DND-41 (cell line): ENCODE measurements at regions not wholly inside any gene's neighbourhood (a gene's known extent, or its start where the extent isn't known, plus 50 kb on each side); places are given as distances from the start of the nearest gene placed in this dataset.

Experiments used
- ATAC-seq: fragments of 200-7000 bp; cut with Tn5 transposase; 3 replicates; pipeline ENCODE4 v1.9.1; 2021; ENCODE audit warnings: low read depth; ENCODE audit not compliant: insufficient read depth
- DNase-seq: peaks from one replicate; pipeline ENCODE4 v3.0.0-alpha.2; 2020
- H2AFZ ChIP-seq: 2 replicates; pipeline ENCODE4 v1.6.0; 2012; ENCODE audit warnings: low read depth, low read length
- H3K27ac ChIP-seq: 2 replicates; pipeline ENCODE4 v1.5.1; 2012; ENCODE audit warnings: low read length, inconsistent platforms
- H3K27me3 ChIP-seq: fragments of 200-600 bp; sonication (generic); 2 replicates; pipeline ENCODE4 v1.6.0; 2012; ENCODE audit warnings: low read length, mild to moderate bottlenecking, inconsistent platforms; ENCODE audit not compliant: insufficient read depth, poor library complexity
- H3K36me3 ChIP-seq: 2 replicates; pipeline ENCODE4 v1.5.1; 2012; ENCODE audit warnings: low read length, inconsistent platforms; ENCODE audit not compliant: insufficient read depth
- H3K4me1 ChIP-seq: 2 replicates; pipeline ENCODE4 v1.5.1; 2012; ENCODE audit warnings: mild to moderate bottlenecking, low read length; ENCODE audit not compliant: insufficient read depth
- H3K4me2 ChIP-seq: 2 replicates; pipeline ENCODE4 v1.6.0; 2012; ENCODE audit warnings: mild to moderate bottlenecking, moderate library complexity, low read length, inconsistent platforms; ENCODE audit not compliant: insufficient read depth
- H3K4me3 ChIP-seq, 2 experiments: fragments of 200-600 bp in 1 of 2; shearing (Covaris generic) in 1 of 2; 2 replicates each; pipeline ENCODE4 v1.5.1; 2012 to 2016; ENCODE audit warnings: inconsistent platforms in 2 of 2, low read length in 2 of 2, mild to moderate bottlenecking in 2 of 2, low read depth in 1 of 2, moderate library complexity in 1 of 2
- H3K79me2 ChIP-seq: 2 replicates; pipeline ENCODE4 v1.6.0; 2012; ENCODE audit warnings: low read length, inconsistent platforms; ENCODE audit not compliant: insufficient read depth
- H3K9ac ChIP-seq: 2 replicates; pipeline ENCODE4 v1.6.0; 2012; ENCODE audit warnings: low read depth, mild to moderate bottlenecking, inconsistent platforms, low read length, moderate library complexity
- H3K9me3 ChIP-seq: 2 replicates; pipeline ENCODE4 v1.5.1; 2012; ENCODE audit warnings: low read length, moderate library complexity, mild to moderate bottlenecking, inconsistent platforms; ENCODE audit not compliant: insufficient read depth, severe bottlenecking
- H4K20me1 ChIP-seq: 2 replicates; pipeline ENCODE4 v1.6.0; 2012; ENCODE audit warnings: low read length; ENCODE audit not compliant: insufficient read depth
- CTCF ChIP-seq: IDR thresholded peaks from 2 replicates; pipeline ENCODE4 v1.5.1; 2012; ENCODE audit warnings: borderline replicate concordance, low read length, moderate library complexity, mild to moderate bottlenecking; ENCODE audit not compliant: poor library complexity, severe bottlenecking; ENCODE audit errors: extremely low read depth
- EZH2 ChIP-seq: IDR thresholded peaks from 3 replicates; pipeline ENCODE4 v1.6.1; 2012; ENCODE audit warnings: borderline replicate concordance, low read depth, mild to moderate bottlenecking, moderate library complexity, low read length, inconsistent platforms; ENCODE audit not compliant: severe bottlenecking

- Histone ChIP-seq H3K4me1 (no peaks in the 10 kb centered on the region), H3K9me3 (no peaks in the 10 kb centered on the region), H3K9ac (no peak overlapping the region), H3K27ac (no peak overlapping the region), H3K79me2 (no peaks in the 10 kb centered on the region), H2AFZ (no peak overlapping the region), H4K20me1 (no peaks in the 10 kb centered on the region), H3K4me3 (no peak overlapping the region), H3K4me2 (no peak overlapping the region), H3K36me3 (no peaks in the 10 kb centered on the region), H3K27me3 (no peaks in the 10 kb centered on the region)
- ATAC-seq (no peak), DNase-seq (no peak)
- TF ChIP-seq EZH2 = no peak
- TF ChIP-seq CTCF = no peak
Measured at GRCh38 chr4:189404271-189404670, 536.4 kb upstream of the FRG1 start.

GRCh38 chr4:189409158-189409557, 531.5 kb upstream of the FRG1 start:
- TF ChIP-seq EZH2 (no peak), CTCF (no peak)
- no peak overlapping the region for H3K9ac ChIP-seq
- no peak overlapping the region for H3K4me2 ChIP-seq
- DNase-seq (no peak), ATAC-seq (no peak)
- no peaks in the 10 kb centered on the region for H3K36me3 ChIP-seq
- H3K4me3 ChIP-seq = no peak overlapping the region
- H3K27ac ChIP-seq = no peak overlapping the region
- H3K79me2 ChIP-seq = no peaks in the 10 kb centered on the region
- no peaks in the 10 kb centered on the region for H4K20me1 ChIP-seq
- no peak overlapping the region for H2AFZ ChIP-seq
- H3K4me1 ChIP-seq = no peaks in the 10 kb centered on the region
- no peaks in the 10 kb centered on the region for H3K9me3 ChIP-seq
- H3K27me3 ChIP-seq = no peaks in the 10 kb centered on the region

GRCh38 chr4:189414021-189414420, 526.7 kb upstream of the FRG1 start:
- H3K4me3 ChIP-seq = no peak overlapping the region
- H4K20me1 ChIP-seq = no peaks in the 10 kb centered on the region
- H2AFZ ChIP-seq = no peak overlapping the region
- no peak for ATAC-seq
- H3K79me2 ChIP-seq = no peaks in the 10 kb centered on the region
- DNase-seq = no peak
- no peaks in the 10 kb centered on the region for H3K9me3 ChIP-seq
- TF ChIP-seq EZH2 (no peak), CTCF (no peak)
- H3K4me2 ChIP-seq = no peak overlapping the region
- H3K27me3 ChIP-seq = no peaks in the 10 kb centered on the region
- no peak overlapping the region for H3K27ac ChIP-seq
- H3K36me3 ChIP-seq = no peaks in the 10 kb centered on the region
- no peak overlapping the region for H3K9ac ChIP-seq
- no peaks in the 10 kb centered on the region for H3K4me1 ChIP-seq

GRCh38 chr4:189420572-189420971, 520.1 kb upstream of the FRG1 start:
- no peaks in the 10 kb centered on the region for H4K20me1 ChIP-seq
- no peak overlapping the region for H3K27ac ChIP-seq
- no peaks in the 10 kb centered on the region for H3K79me2 ChIP-seq
- ATAC-seq (no peak), DNase-seq (no peak)
- H3K36me3 ChIP-seq = no peaks in the 10 kb centered on the region
- H3K27me3 ChIP-seq = no peaks in the 10 kb centered on the region
- no peaks in the 10 kb centered on the region for H3K9me3 ChIP-seq
- TF ChIP-seq EZH2 = no peak
- H3K4me1 ChIP-seq = no peaks in the 10 kb centered on the region
- no peak overlapping the region for H3K4me3 ChIP-seq
- H2AFZ ChIP-seq = no peak overlapping the region
- H3K9ac ChIP-seq = no peak overlapping the region
- no peak overlapping the region for H3K4me2 ChIP-seq
